ENCODE measurements at regions not wholly inside any gene's neighbourhood (a gene's known extent, or its start where the extent isn't known, plus 50 kb on each side); places are given as distances from the start of the nearest gene placed in this dataset.

DNA sequence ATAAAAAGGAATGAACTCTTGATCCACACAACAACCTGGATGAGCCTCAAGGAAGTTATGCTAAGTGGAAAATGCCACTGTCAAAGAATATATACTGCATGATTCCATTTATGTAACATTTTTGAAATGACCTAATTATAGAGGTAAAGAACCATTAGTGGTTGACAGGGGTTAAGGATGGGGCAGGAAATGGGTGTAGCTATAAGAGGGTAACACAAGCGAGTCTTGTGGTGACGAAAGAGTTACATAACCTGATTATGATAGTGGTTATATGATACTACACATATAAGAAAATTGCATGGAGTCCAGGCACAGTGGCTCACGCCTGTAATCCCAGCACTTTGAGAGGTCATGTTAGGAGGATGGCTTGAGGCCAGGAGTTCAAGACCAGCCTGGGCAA, 346.6 kb upstream of the PKDCC start:
- TF ChIP-seq, protein P1, sequence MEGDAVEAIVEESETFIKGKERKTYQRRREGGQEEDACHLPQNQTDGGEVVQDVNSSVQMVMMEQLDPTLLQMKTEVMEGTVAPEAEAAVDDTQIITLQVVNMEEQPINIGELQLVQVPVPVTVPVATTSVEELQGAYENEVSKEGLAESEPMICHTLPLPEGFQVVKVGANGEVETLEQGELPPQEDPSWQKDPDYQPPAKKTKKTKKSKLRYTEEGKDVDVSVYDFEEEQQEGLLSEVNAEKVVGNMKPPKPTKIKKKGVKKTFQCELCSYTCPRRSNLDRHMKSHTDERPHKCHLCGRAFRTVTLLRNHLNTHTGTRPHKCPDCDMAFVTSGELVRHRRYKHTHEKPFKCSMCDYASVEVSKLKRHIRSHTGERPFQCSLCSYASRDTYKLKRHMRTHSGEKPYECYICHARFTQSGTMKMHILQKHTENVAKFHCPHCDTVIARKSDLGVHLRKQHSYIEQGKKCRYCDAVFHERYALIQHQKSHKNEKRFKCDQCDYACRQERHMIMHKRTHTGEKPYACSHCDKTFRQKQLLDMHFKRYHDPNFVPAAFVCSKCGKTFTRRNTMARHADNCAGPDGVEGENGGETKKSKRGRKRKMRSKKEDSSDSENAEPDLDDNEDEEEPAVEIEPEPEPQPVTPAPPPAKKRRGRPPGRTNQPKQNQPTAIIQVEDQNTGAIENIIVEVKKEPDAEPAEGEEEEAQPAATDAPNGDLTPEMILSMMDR (IDR thresholded peaks at IDR 0.05; ENCODE audit: low read depth, low read length), result no peak
- DNase-seq (ENCODE audit: extremely low read depth, low read depth), result no peak

DNA sequence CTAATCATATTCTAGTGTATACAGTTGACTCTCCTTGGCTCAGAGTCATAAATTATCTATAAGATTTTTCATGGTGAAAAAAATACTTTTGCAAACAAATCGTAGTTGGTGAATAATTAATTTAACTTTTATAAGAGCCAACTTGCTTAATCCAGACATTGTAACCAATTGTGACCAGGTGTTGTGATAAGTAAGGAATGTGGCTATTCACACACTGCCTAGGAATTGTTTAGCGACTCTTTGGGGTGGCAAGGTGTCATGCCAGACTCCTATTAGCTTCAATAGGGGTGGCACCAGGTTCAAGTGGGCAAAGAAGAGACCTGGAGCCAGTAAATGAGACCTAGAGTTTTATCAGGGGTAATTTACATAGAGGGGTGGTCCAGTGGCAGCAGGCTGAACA, 344.7 kb upstream of the PKDCC start:
- DNase-seq (ENCODE audit: extremely low read depth, low read depth), result no peak
- TF ChIP-seq, protein P1 (IDR thresholded peaks at IDR 0.05; ENCODE audit: low read depth, low read length), result no peak

DNA sequence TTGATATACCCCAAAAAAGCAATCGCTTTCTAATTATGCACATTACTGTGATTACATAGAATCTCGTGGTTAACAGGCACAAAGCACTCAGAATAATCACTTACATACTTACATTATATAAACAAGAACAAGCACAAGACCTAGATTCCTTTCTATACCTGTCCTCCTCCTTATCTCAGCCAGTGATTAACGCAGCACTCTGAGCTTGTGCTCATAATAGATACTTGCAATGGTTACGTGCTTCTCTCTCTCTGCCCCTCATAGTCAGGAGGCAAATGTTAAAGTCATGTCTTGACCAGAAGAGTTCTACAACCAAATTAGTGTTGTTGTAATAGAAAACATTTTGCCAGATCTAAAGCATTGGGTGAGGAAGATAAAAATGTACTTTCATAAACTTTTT, 342.2 kb upstream of the PKDCC start:
- DNase-seq (ENCODE audit: extremely low read depth, low read depth), result no peak
- TF ChIP-seq, protein P1 (IDR thresholded peaks at IDR 0.05; ENCODE audit: low read depth, low read length), result no peak

DNA sequence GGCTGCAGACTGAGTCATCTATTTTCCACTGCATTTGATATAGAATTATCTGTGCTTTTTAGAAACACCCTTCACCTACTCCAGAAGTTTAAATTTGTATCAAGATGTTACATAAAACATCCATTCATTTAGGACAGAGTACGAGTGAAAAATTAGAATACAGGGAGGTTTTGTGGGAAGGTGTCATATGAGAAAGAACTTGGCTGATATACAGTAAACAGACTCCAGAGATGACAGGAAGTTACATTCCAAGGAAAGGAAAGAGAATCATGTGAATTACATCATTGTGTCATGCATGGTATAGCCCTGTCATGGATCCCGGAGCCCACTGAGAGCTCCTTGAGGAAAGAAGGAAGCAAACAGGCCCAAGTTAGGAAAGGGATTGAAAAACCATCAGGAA, 341.5 kb upstream of the PKDCC start:
- no peak for DNase-seq (ENCODE audit: extremely low read depth, low read depth)
- TF ChIP-seq, protein P1 (IDR thresholded peaks at IDR 0.05; ENCODE audit: low read depth, low read length), result no peak

DNA sequence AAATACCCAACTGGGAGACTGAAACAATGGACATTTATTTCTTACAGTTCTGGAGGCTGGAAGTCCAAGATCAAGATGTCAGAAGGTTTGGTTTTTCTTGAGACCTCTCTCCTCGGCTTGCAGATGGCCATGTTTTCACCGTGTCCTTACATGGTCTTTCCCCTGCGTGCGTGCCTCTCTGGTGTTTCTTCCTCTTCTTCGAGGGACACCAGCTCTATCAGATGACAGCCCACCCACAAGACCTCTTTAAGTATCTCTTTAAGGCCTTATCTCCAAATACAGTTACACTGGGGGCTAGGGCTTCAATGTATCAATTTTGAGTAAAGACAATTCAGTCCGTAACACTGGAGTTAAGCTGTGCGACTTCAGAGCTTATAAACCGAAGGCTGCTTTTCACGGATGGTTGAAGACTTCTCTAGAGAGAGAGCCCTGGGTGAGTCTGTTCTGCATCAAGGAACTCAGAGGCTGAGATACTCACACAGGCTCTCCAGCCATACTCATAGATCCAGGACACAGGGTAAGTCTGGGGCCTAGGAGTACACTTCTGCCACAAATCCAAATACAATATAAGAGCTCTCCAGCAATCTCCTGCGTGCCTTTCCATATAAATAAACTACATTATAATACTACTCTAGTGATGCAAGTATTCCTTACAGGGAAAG, 339.9 kb upstream of the PKDCC start:
- TF ChIP-seq, protein P1 (IDR thresholded peaks at IDR 0.05; ENCODE audit: low read depth, low read length), result no peak
- DNase-seq (ENCODE audit: extremely low read depth, low read depth), result no peak

DNA sequence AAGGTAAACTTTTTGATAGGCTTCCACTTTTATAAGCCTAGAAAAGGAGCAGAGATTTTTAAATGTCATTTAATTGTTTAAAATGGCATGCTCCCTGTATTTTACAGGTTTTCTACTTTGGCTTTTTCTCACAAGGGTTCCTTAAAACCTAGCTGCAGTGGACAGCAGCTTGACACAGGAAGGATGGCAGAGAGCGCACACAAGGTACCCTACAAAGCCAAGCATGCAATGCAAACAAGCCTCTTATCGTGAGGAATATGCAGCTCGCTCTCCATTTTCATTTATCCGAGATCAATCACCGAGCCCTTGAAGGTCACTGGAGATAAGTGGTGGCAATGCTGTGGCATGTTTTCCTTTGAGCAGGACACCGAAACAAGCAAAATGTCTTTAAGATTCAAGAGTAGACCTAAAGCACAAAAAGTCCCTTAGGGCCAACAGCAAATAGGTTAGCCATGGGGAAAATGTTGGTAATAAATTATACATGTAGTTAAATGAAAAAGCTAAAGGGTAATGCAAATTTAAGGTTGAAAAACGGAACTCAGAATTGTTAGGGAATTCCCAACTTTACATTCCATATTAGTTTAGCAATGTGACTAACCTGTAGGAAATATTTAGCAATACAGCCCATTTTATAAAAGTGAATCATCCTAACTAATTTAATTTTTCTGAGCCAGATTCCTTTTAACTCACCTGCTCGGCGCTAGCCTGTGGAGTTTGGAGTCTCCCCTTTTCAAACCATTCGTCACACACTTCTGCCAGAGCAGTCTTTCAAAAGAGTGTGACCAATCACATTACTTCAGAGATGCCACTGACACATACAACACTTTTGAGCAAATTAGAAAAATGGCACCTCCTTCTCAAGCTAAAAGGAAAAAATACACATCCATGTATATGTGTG, 337.9 kb upstream of the PKDCC start:
- DNase-seq (ENCODE audit: extremely low read depth, low read depth), result no peak
- TF ChIP-seq, protein P1 (IDR thresholded peaks at IDR 0.05; ENCODE audit: low read depth, low read length), result no peak

DNA sequence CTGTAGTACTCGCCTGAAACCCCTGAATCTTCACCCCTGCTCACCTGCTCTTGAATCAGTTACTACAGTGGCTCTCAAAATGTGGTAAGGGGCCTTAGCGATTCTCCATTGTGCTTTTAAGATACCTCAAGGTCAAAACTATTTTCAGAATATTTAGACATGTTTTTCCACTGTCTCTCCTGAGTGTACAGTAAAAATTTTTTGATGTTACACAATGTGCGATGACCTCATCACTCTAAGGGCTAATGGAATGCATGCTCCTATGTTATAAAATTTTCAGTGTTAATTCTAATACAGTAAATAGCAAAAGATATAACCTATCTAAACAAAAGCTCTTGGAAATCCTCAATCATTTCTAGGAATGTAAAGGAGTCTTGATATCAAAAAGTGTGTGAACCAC, 336.9 kb upstream of the PKDCC start:
- TF ChIP-seq, protein P1 (IDR thresholded peaks at IDR 0.05; ENCODE audit: low read depth, low read length), result no peak

More for the DNA sequence above, 336.9 kb upstream of the PKDCC start:
- no peak for DNase-seq (ENCODE audit: extremely low read depth, low read depth)

All from AG09319 (cell line).